CD4-positive, alpha-beta T cell treated with Interleukin-1 beta for 1 hour (primary cell): ENCODE measurements at regions not wholly inside any gene's neighbourhood (a gene's known extent, or its start where the extent isn't known, plus 50 kb on each side); places are given as distances from the start of the nearest gene placed in this dataset.

Experiments
- DNase-seq, 2 donors: peaks; one replicate each; pipeline ENCODE4 v3.0.0-alpha.2; 2020 to 2022

DNA sequence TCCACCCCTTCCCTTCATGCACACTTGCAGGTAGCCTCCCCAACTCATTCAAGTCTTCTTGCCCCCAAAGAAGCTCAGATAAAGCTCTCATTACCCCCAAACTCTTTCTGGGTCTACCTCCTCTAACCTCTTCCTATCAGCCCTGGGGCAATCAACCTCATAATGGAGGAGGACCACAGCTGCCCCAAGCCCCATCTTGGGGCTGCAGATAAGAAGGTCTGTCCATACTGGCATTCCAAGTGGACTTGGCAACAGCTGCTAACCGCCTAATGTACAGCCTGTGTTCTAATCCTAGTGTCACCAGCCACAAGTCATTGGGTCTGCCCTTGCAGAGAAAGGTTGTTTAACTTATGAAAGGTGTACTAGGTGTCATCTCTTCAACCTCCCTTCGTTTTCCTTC, 107.4 kb upstream of the ADGRF1 start:
- DNase-seq: no peak

DNA sequence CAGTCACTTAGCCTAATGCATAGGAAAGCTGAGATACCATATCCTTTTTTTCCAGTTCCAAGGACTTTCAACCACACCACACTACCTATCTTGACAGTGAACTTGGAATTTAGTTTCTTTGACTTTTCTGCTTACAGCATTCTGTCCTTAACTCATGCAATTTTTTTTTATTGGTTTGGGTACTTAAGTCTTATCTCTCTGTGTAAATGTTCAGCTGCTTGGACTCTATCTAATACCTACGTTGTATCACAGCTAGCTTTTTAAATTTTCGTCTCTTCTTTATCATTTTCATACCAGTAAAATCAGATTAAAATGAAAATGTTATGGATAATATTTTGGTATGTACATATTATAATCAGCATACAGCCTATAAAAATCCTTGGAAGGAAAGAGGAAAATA, 106.9 kb upstream of the ADGRF1 start:
- no peak for DNase-seq

DNA sequence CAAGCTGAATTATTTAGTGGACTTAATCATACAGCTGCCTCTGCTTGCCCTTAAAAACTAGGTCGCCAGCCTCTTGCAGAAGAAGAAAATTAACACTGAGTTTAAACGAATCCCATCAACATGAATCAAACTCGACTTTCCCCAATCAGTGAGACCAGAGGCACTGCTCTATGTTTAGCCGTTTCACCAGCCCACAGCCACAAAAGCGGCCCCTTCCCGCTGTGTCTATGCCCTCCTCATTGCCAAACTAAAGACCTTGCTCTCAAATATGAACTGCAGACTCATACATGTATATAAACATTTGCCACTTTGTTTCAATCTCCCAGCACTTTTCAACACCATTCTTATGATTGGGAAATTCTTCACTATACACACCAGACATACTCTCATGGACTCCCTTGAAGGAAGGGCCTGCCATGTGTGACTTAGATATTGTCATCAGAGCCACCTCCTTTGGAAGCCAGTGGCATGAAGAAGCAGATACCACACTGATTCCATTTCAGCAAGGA, 105.8 kb upstream of the ADGRF1 start:
- no peak for DNase-seq

DNA sequence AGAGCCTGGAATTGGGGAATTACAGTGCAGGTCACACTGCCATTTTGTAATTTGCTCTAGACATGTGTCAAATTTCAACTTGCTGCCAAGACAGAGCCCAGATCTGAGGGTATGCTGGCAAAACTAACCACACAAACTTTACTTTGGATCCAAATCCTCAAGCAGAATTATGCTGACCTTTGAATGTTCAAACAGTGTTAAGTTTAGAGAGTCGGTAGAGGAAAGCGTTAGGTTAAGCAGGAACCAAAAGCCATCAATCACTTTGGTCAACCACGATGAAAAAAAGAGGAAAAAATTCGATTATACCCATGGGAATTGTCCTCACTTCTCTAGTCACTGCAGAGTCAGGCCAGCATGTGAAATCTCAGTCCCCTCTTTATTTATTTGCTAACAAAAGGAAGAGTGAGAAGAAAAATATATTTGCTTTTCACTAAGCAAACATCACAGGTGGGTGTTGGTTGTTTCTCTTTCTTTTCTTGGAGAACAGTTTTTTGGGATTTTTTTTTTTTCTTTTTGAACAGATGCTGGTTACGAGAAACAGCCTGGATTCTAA, 105.1 kb upstream of the ADGRF1 start:
- DNase-seq: no peak

DNA sequence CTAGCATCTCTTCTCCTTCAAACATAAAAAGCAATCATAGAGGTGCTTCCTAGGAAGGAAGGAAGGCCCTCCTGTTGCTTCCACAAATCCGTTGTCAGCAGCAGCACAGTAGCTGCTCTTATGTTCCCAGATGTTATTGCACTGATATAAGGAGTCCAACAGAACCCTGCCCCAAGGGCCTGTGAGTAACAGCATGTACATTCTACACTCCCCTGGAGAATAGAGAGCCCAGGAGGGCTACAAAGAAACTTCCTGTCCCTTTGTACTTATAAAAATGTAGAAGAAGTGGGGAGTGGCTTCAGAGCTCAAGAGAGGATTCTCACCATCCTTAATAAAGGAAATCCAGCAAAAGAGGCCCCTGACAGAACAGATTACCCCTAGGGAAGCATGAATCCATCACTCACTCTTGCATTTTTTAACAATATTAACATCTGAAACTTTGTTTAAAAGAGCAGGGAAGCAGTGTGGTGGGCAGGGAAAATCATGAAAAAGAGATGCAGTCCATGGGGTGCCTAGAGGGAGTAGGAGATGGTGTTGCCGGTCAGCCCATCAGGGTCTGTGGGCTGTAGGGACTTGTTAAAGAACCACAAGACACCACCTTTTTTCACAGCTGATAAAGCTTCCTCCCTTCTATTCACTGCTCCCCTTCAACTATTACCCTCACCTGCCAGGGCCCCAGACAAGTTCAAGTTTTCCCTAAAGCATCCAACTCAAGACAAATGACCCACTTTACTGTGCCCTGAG, 104.5 kb upstream of the ADGRF1 start:
- DNase-seq: no peak

DNA sequence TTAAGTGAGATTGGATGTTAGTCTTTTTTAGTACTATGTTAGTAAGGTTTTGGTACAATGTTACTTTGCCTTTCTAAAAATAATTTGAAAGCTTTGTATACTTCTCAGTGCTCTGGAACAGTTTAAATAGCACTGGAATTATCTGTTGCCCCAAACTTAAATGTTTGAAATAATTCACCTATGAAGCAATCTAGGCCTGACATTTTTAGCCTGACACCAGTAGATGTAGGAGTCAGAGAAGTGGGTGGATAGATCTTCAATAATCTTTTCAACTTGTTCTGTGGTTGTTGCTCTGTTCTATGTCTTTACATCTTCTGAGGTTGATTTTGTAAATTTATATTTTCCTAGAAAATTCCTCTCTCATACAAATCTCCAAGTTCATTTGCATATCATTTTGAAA, 103.1 kb upstream of the ADGRF1 start:
- DNase-seq: no peak

DNA sequence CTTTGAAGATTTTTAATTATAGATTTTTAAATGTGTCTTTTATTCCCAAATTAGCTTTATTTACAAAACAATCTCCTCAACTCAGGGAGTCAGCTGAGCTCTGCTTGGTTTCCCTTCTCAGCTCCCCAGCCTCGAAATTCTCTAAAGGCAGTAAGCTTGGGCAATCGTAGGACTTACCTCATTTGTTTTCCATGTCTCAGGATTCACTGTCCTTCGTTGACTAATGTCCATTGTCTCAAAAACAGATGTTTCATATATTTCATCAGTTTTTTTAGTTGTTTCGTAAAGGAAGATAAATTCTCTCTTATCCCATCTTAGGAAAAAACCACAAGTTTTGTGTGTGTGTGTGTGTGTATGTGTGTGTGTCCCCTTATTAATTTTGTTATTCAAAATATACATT, 102.2 kb upstream of the ADGRF1 start:
- no peak for DNase-seq

DNA sequence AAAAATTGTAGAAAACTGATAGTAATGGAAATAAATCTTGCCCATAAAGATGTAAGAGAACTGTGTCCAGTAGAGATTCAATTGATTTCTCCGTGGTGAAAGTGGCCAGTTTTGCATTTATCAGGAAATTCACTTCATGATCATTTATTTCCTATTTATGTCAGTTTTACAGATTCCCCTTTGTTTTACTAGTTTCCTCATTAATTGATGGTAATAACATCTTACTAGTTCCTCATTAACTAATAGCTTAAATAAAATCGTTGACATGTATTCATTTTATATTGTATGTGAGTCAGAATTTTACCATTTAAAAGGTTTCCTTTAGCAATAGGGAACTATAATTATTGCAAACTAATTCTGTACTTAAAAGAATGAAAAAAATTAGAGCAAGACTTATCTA, 99.8 kb upstream of the ADGRF1 start:
- DNase-seq: no peak

DNA sequence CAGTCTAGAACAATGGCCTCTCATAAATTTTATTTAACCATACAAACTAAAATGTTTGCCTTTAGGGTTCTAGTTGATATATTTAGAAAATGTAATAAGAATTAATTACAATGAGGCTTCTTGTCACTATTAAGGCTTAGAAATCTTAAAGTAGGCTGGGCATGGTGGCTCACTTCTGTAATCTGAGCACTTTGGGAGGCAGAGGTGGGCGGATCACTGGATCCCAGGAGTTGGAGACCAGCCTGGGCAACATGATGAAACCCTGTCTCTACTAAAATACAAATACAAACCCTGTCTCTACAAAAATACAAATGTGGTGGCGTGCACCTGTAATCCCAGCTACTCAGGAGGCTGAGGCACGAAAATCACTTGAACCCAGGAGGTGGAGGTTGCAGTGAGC, 99.0 kb upstream of the ADGRF1 start:
- no peak for DNase-seq

DNA sequence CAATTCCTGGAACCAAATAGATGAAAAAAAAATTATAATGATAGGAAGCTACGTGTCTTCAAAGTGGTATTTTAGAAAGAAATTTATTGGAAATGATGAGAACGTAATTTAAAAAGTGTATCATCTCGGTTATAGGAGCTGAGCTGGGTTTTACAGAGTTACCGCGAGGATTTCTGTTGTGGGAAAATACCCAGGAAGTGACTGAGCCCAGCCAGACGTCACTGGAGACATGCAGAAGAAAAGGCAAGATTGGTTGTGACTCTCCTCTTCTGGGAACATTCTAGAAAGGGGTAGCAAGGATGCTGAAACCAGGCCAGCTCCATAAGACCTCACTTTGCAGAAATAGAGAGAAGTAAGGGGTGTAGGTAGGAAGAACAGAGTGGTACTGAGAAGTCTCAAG, 95.9 kb upstream of the ADGRF1 start:
- DNase-seq: no peak

DNA sequence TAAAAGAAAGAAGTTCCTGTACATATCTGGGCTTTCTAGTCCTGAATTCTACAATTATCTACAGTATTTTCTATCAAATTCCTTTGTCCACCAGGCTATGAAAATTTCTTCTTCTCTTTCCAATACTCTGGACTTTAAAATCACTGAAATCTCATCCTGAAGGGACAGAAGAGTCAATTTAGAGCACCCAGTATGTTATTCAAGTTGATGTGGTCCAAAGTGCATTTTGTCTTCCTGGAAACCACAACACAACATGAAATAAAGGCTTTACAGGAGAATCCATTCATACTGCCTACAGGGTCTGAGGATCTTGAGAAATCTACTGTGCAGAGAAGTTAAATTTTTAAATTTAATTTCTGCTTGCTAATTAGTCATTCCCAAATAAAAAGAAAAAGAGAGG, 94.9 kb upstream of the ADGRF1 start:
- no peak for DNase-seq

DNA sequence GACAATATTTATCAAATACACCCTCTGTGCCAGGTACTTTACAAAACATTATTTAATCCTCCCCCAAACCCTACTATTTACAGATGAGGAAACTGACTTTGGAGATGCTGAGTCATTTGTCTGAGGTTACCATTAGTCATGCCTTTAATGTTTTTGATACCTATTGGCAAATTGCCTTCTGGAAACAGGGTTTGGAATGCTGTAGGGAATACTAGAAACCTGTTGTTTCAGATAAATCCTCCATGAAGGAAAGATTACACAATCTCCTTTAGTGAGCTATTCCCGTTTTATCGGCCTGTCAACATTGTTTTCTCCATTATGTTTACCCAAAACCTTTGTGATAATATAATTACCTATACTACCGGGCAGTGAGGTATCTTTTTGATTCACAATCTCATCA, 93.6 kb upstream of the ADGRF1 start:
- DNase-seq: no peak

DNA sequence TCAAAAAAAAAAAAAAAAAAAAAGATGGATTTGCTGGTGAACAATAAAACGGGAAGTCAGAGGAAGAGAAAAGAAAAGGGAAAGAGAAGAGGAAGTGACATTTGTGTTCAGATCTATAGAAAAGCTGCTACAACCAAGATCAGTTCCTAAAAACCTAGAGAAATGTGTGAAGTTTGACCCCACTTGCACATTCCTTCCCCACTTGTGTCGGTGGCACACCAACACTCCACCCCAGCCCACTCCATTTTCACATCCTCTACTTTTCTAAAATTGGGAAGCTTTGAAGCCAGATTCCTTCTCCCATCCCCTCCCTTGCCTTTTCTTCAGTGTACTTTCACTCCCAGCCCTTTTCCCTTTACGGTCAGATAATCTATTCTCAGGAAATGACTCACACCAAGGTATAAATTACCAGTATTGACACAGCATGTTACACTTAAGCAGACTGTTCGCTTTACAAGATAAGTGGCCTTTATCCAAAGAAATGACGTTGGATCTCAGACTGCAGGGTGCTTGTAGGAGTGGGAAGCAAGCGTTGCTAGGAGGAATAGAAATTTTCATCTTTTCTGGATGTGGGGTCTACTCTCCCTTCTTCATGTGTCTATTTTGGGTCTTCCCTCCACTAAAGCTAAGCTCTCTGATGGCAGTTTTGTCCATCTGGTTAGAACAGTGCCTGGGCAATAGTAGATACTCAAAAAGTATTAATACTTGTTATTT, 92.5 kb upstream of the ADGRF1 start:
- no peak for DNase-seq

DNA sequence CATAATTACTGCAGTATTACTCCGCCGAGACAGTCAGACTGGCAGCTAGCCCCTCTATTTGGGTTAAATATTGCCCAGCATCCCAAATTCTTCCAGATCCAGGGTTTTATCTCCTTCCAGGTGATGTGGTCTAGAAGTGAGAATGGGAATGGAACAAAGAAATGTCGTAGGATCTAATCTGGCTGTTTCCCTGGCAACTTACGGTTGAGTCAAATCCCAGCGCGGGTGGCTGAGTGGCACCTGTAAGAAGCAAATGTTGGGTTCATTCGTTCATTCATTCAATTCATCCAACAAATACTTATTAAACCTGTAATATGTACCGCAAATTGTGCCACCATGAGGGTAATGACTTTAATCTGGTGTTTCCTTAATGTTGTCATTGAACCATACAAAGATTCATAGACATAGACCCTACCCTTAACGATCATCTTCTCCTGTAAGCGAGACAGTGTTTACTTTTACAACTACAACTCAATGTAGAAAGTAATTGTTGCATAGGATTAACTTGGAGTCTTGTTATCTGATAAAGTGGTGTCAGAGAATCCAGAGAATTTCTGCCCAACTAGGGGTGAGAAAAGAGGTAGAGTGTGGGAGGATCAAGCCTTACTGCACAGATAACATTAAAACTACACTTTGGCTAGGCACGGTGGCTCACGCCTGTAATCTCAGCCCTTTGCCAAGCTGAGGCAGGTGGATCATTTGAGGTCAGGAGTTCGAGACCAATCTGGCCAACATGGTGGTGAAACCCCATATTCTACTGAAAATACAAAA, 91.3 kb upstream of the ADGRF1 start:
- no peak for DNase-seq

DNA sequence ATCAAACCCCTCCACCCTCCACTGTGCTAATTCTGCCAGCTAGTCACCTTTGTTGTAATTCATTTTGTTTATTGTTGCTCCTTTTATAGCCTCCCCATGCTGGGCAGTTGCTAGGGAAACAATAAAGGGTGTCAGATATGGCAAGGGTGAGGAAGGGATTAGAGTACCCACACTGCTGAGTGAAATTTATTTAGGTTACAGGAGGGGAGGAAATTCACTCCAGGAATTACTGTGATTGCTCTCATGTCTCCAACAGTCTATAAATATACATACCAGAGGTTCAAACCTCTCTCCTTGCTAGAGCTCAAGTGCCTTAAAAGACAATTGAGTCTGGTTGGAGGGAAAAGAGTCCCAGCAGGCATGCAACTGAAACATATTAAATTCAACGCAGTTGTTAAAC, 90.6 kb upstream of the ADGRF1 start:
- no peak for DNase-seq

DNA sequence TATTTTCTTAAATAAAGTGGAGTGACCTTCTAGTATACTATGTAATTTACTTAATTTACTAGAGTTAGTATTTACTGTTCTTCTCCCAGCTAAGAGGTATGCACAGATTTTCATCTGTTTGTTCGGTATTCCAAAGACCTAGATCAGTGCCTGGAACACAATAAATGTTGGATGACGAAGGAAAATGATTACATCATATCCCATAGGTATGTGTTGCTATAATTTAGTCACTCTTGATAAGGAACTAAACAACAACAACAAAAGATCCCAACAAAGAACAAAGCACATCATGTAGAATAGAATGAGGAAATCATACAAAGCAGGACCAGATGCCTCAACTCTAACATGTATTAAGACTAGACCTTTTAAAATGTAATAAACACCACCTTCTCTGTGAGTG, 89.6 kb upstream of the ADGRF1 start:
- no peak for DNase-seq

DNA sequence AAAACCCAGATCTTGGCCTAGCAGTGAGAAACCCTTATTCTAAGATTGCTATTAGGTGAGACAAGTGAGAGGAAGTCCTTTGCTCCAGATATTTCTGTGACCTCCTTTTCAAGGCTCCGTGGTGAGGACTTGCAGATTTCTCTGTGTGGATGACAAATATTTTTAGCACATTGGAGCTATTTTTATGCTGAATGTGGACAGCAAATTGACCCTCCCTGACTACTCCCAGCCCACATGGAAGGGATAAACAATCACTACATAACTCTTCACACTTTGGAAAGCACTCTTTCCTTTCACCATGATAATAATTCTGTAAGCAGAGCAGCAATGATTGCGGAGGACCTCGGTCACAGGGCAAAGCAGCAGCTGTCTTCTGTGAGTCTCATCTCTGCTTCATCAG, 88.0 kb upstream of the ADGRF1 start:
- no peak for DNase-seq

DNA sequence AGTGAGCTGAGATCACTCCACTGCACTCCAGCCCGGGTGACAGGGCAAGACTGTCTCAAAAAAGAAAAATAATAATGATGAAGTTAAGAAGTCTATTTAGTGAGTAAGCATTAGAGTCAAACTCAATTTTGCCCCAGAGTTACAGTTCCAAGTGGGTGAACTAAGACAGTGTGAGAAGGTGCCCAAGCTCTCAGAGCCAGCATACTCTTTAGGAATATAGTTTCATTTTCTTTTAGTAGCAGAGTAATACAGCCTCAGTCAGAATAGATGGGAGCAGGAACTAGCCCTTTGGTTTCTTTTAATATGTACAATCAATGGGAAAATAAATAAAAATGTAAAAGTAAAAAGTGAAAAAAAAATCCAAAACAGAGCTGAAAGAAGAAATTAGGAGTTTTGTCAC, 87.0 kb upstream of the ADGRF1 start:
- no peak for DNase-seq

DNA sequence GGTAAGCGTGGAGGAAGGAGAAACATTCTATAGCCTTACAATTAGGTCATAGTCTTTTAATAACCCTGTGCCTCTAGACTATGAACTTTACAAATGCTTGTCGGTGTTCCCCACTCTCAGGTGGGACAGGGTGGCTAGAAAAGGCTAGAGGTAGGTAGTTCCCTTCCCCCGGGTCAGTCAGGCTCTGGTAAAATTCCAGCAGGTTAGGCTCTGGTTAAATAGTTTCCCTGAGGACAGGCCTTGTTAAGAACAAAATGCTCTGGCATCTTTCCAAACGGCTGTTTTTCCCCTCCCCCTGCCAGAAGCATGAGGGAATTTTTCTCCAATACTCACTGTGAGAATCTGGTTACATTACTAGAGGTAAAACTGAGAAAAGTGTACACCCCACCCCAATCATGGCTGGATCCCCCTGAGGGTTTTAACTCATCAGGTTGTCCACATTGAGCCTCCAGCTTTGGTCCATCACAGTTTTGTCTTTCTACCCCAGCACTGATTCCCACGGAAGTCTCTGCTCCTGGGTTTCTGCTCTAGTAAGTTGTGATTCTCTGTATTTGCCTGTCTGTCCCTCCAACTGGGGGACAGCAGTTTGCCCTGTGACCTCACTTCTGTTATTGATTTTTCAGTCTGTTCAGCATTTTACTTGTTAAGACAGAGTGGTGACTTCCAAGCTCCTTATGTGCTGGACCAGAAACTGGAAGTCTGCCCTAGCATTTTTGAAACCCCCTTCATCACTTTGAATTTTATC, 84.7 kb upstream of the ADGRF1 start:
- DNase-seq: no peak

DNA sequence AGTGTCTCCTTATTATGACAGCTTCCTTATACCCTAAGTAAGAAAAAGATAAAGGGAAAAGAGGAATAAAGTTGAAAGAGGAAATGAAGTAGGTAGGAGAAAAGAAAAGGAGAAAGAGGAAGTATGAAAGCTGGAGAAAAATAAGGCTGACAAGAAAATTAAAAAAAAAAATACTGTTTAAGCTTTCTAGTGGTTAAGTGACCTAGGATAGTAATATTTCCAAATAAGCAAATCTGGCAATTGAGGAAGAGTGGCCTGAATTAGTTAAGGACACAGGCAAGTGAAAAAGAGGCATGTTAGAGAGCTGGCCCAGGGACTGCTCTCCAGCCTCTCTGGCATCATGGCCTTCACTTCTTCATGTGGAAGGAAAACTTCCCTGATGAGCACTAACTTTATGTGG, 76.5 kb upstream of the ADGRF1 start:
- DNase-seq: no peak

DNA sequence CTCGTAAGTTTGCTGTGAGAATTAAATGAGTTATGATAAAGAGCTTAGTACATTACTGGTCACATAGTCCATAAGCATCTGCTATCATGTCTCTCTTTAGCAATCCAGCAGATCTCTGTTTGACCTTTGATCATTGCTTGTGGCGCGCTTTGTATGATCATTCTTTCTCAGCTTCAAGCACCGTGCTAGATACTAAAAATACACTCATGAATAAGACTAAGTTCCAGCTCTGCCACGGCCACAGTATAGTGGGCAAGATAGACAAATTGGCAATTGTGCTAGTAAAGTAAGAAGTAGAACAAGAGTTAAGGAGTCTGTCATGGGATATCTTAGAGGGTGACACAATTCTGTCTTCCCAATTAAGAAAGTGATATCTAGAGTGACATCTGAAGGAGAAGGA, 75.2 kb upstream of the ADGRF1 start:
- no peak for DNase-seq

DNA sequence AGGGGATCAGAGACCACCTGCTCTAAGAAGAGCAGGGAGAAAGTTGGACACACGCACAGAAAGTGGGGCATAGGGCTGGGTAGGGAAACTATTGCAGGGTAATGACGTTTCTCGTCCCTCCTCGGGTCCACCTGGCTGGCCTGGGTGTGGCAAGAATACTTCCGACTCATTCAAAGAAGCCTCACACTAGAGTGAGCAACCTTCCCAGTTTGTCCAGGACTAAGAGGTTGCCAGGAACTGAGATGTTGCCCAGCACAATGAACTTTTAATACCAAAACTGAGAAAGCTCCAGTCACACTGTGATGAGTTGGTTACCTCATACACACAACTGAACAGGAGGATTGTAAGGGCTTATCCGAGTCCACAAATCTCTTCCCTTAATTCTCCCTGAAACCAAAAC, 74.5 kb upstream of the ADGRF1 start:
- no peak for DNase-seq

DNA sequence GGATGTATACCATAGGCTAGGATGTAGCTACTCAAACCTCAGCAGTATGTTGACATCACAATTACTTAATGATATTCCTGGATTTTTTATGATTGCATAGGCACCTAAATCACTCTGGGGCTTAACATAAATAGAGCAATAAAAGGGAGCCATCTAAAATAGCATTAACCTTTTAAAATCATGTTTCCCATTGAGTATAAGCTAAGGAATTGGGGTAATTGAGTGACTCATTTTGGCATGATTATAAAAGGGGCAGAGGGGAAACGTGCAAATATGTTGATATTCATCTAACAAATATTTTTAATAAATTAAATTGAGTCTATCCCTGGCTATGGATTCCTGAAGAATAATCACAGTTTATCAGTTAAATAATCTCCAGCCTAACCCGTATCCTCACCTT, 74.0 kb upstream of the ADGRF1 start:
- DNase-seq: no peak
